ENCODE measurements at regions not wholly inside any gene's neighbourhood (a gene's known extent, or its start where the extent isn't known, plus 50 kb on each side); places are given as distances from the start of the nearest gene placed in this dataset.
A peak's percentile ranks its signal among the peaks of the same experiment; 100 is the strongest.
"Not testable (repeated sequence)": the region's sequence is repeated elsewhere in the genome, so short reads cannot be mapped to it uniquely, and the experiment has no call there.

DNA sequence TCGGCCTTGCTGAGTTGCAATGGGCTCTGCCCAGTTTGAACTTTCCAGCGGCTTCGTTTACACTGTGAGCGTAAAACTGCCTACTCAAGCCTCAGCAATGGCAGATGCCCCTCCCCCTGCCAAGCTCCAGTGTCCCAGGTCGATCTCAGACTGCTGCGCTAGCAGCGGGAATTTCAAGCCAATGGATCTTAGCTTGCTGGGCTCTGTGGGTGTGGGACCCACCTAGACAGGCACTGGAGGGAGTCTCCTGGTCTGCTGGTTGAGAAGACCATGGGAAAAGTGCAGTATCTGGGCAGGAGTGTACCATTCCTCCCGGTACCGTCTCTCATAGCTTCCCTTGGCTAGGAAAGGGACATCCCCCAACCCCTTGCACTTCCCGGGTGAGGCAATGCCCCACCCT is 88.2 kb downstream of the KLHL28 start:
- Mint-ChIP-seq H3K27ac (no peak overlapping the region), H3K4me1 (no peaks in the 10 kb centered on the region), H3K27me3 (peaks cover 8% of the 10 kb centered on the region), H3K4me3 (no peak overlapping the region), H3K9me3 (peaks cover 5 to 13% of the 10 kb centered on the region in 2 donors)
- ATAC-seq (no peak), DNase-seq (no peak)

- ATAC-seq: no peak
- H3K4me3 Mint-ChIP-seq: no peak overlapping the region
- peaks cover 7% of the 10 kb centered on the region for H3K27me3 Mint-ChIP-seq
Measured at GRCh38 chr14:44866770-44867169, 95.0 kb downstream of the KLHL28 start.

DNA sequence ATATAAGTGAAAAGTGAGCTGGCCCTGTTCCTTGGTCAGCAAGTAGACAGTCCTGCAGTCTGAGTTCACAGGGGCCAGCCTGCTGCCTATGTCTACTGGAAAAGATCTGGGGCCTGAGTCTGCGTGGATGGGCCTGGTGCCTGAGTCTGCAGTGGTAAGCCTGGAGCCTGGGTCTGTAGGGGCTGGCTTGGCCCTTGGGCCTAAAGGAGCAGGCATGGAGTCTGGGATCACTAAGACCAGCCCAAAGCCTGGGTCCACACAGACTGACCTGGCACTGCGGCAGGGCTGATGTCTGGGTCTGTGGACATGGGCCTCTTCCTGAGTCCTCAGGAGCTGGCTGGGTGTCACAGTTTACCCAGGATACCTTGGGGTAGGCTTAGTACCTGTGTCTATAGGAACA is 95.4 kb downstream of the KLHL28 start:
- Mint-ChIP-seq H3K4me3 (no peak overlapping the region), H3K4me1 (no peaks in the 10 kb centered on the region), H3K9me3 (peaks cover 7 to 9% of the 10 kb centered on the region in 2 donors), H3K27me3 (peaks cover 7% of the 10 kb centered on the region), H3K27ac (no peak overlapping the region)
- ATAC-seq (no peak), DNase-seq (no peak)

More at GRCh38 chr14:44866770-44867169, 95.0 kb downstream of the KLHL28 start:
- Mint-ChIP-seq H3K9me3 (peaks cover 7 to 9% of the 10 kb centered on the region in 2 donors), H3K4me1 (no peaks in the 10 kb centered on the region), H3K27ac (no peak overlapping the region)
- DNase-seq: no peak

DNA sequence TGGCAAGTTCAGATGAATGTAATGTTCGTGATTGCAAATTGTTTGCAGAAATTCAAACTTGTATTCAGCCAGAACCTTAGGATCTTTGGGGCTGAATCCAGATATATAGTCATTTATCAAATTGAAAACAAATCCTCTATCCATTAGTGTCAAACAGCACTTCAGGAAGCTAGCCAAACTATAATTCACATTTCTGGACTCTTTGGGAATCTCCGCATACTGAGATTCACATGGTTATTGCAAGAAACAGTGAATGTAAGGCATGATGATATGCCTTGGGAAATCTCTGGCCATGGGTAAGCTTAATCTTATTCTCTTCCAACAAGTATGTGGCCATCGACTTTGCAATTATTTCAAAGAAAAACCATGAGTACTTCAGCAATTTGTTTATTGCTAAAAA is 98.5 kb downstream of the KLHL28 start:
- Mint-ChIP-seq H3K27me3 (peaks cover 7% of the 10 kb centered on the region), H3K9me3 (peaks cover 0 to 4% of the 10 kb centered on the region in 2 donors), H3K27ac (no peak overlapping the region), H3K4me3 (no peak overlapping the region), H3K4me1 (no peaks in the 10 kb centered on the region)
- ATAC-seq (no peak), DNase-seq (no peak)

GRCh38 chr14:44854114-44854513 is 107.6 kb downstream of the KLHL28 start:
- ATAC-seq: no peak
- no peak overlapping the region for H3K27ac Mint-ChIP-seq
- H3K4me3 Mint-ChIP-seq: no peak overlapping the region
- peaks cover 35% of the 10 kb centered on the region for H3K27me3 Mint-ChIP-seq
- no peaks in the 10 kb centered on the region for H3K9me3 Mint-ChIP-seq
- no peaks in the 10 kb centered on the region for H3K4me1 Mint-ChIP-seq
- no peak for DNase-seq

DNA sequence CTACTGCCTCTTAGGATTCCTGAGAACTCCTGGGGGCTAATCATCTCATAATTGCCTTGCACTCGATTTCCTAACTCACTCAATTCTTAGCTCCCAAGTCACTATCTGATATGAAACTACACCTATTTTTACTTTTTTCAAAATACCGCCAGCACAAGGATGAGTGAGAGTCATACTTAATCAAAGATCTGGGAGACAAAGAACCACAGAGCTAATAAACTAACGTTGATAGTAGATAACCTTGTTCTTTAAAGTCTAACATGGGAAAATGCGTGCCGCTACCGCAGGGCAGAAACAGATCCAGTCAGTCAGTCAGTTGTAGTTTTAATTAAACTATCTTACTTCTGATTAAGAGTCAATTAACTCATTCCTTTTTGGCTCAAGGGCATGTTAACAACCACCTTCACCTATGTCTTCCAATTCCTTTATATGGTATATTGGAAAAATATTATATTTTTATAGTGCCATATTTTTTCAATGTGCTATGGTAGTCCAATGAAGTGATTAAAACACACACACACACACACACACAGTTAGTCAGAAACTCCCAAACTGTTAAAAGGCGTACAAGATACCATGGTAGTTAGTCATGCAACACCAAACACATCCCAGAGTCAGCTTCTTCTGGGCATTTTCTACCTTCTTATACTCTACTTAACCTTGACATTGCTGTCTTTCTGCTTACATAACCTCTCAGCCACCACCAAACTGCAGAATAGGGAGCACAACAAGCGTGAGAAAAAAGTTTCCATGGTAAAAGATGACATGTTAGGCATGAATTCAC is 114.0 kb downstream of the KLHL28 start:
- no peaks in the 10 kb centered on the region for H3K9me3 Mint-ChIP-seq
- peaks cover 2% of the 10 kb centered on the region for H3K27me3 Mint-ChIP-seq
- ATAC-seq: no peak
- no peak overlapping the region for H3K4me3 Mint-ChIP-seq
- no peaks in the 10 kb centered on the region for H3K4me1 Mint-ChIP-seq
- no peak overlapping the region for H3K27ac Mint-ChIP-seq
- DNase-seq: no peak

DNA sequence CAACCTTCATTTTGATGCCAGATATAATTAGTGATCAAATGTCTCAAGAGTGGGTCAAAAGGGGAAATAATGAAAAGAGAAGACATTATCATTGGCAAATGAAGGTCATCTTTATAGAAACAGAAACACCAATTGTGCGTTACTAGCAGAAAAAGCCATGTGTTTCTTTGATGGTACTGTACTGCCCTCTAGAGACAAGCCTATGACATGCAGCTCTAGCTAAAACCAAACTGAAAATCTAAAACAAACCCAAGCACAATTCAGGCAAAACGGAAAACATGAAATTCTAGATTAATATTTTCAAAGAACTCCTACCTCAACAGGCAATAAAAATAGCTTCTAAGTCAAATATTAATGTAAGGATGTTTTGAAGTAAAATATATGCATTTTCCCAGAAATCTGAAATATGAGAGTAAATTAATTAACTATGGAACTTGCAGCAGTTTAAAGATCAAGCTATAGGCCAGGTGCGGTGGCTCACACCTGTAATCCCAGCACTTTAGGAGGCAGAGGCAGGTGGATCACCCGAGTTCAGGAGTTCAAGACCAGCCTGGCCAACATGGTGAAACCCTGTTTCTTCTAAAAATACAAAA is 115.4 kb downstream of the KLHL28 start:
- Mint-ChIP-seq H3K27ac (no peak overlapping the region), H3K27me3 (no peaks in the 10 kb centered on the region), H3K4me1 (no peaks in the 10 kb centered on the region), H3K9me3 (no peaks in the 10 kb centered on the region), H3K4me3 (no peak overlapping the region)
- no peak for DNase-seq
- no peak for ATAC-seq

- not testable (repeated sequence) for H3K4me1 Mint-ChIP-seq, H3K27ac Mint-ChIP-seq, H3K27me3 Mint-ChIP-seq, DNase-seq, ATAC-seq, H3K4me3 Mint-ChIP-seq, H3K9me3 Mint-ChIP-seq
Measured at GRCh38 chr14:44835928-44836327, 125.8 kb downstream of the KLHL28 start.

GRCh38 chr14:44833376-44834060 is 128.2 kb downstream of the KLHL28 start:
- ATAC-seq (no peak), DNase-seq (no peak)
- H3K4me1 Mint-ChIP-seq: no peaks in the 10 kb centered on the region
- H3K4me3 Mint-ChIP-seq: no peak overlapping the region
- H3K27ac Mint-ChIP-seq: no peak overlapping the region
- H3K9me3 Mint-ChIP-seq: no peaks in the 10 kb centered on the region
- no peaks in the 10 kb centered on the region for H3K27me3 Mint-ChIP-seq

- DNase-seq (no peak), ATAC-seq (no peak)
- Mint-ChIP-seq H3K9me3 (no peaks in the 10 kb centered on the region), H3K27ac (no peak overlapping the region), H3K4me1 (no peaks in the 10 kb centered on the region), H3K4me3 (no peak overlapping the region), H3K27me3 (no peaks in the 10 kb centered on the region)
Measured at GRCh38 chr14:44830371-44830770, 131.4 kb downstream of the KLHL28 start.

GRCh38 chr14:44829021-44829420 is 132.7 kb downstream of the KLHL28 start:
- DNase-seq (no peak), ATAC-seq (no peak)
- H3K4me1 Mint-ChIP-seq: no peaks in the 10 kb centered on the region
- H3K9me3 Mint-ChIP-seq: no peaks in the 10 kb centered on the region
- no peak overlapping the region for H3K4me3 Mint-ChIP-seq
- no peaks in the 10 kb centered on the region for H3K27me3 Mint-ChIP-seq
- H3K27ac Mint-ChIP-seq: no peak overlapping the region

DNA sequence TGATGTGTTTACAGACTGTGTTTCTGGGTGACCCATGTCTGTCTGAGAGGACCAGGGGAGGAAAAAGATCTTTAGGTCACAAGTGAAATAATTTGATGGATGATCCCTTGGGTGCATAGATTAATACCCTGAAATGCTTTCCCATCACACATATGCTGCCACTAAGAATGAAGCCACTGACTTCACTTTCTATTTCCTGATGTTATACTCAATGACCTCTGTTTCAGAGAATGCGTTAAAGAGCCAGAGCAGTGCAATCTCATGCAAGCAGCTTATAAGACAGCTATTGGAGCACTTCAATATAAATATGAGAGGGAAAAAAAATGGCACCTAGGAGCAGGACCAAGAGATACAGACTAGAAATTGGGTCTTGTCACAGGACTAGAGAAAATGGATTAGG is 133.7 kb downstream of the KLHL28 start:
- DNase-seq (no peak), ATAC-seq (no peak)
- H3K4me1 Mint-ChIP-seq: no peaks in the 10 kb centered on the region
- peaks cover 7% of the 10 kb centered on the region for H3K27me3 Mint-ChIP-seq
- H3K9me3 Mint-ChIP-seq: peaks cover 0 to 5% of the 10 kb centered on the region in 2 donors
- H3K4me3 Mint-ChIP-seq: no peak overlapping the region
- no peak overlapping the region for H3K27ac Mint-ChIP-seq

- H3K27me3 Mint-ChIP-seq: peaks cover 35% of the 10 kb centered on the region
- no peaks in the 10 kb centered on the region for H3K4me1 Mint-ChIP-seq
- no peak overlapping the region for H3K4me3 Mint-ChIP-seq
- H3K9me3 Mint-ChIP-seq: peaks cover 17 to 20% of the 10 kb centered on the region in 2 donors
- H3K27ac Mint-ChIP-seq: no peak overlapping the region
- DNase-seq (no peak), ATAC-seq (no peak)
Measured at GRCh38 chr14:44820230-44820964, 141.3 kb downstream of the KLHL28 start.

- peaks cover 36% of the 10 kb centered on the region for H3K27me3 Mint-ChIP-seq
- H3K9me3 Mint-ChIP-seq: no peaks in the 10 kb centered on the region
- H3K27ac Mint-ChIP-seq: no peak overlapping the region
- no peaks in the 10 kb centered on the region for H3K4me1 Mint-ChIP-seq
- no peak for ATAC-seq
- H3K4me3 Mint-ChIP-seq: no peak overlapping the region
- no peak for DNase-seq
Measured at GRCh38 chr14:44814196-44814595, 147.6 kb downstream of the KLHL28 start.

GRCh38 chr14:44812672-44813071 is 149.1 kb downstream of the KLHL28 start:
- H3K27me3 Mint-ChIP-seq: peaks cover 28% of the 10 kb centered on the region
- H3K4me1 Mint-ChIP-seq: no peaks in the 10 kb centered on the region
- no peak for ATAC-seq
- H3K27ac Mint-ChIP-seq: peak overlapping the region in 1 of 2 donors; percentile 49
- DNase-seq: no peak
- H3K4me3 Mint-ChIP-seq: no peak overlapping the region
- H3K9me3 Mint-ChIP-seq: no peaks in the 10 kb centered on the region

DNA sequence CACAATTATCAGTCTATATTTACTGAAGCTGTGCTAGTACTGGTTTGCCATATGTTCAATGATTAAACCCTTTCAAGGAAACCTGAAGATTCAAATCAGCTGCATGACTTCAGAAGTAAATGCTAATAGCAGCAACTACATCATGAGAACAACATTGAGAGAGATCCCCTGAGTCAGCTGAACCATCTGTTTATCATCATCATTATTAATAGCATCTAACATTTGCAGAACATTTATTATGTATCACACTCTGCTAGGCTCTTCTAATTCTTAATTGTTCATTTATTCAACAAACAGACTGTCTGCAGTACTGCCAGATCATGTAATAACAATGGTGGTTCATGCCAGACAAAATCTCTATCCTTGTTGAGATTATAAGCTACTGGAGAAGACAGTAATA is 157.4 kb downstream of the KLHL28 start:
- Mint-ChIP-seq H3K27me3 (no peaks in the 10 kb centered on the region), H3K4me3 (no peak overlapping the region), H3K4me1 (no peaks in the 10 kb centered on the region), H3K9me3 (no peaks in the 10 kb centered on the region), H3K27ac (no peak overlapping the region)
- ATAC-seq: no peak
- no peak for DNase-seq

Measured in stimulated activated naive CD8-positive, alpha-beta T cell treated with anti-CD3 and anti-CD28 coated beads, Interleukin-15, amount 100 ng/mL, for 72 hours (primary cell).